HL-60 (cell line): ENCODE measurements at regions not wholly inside any gene's neighbourhood (a gene's known extent, or its start where the extent isn't known, plus 50 kb on each side); places are given as distances from the start of the nearest gene placed in this dataset.

Source experiments
- DNase-seq, 2 experiments: peaks; one replicate each; pipeline ENCODE4 v3.0.0-alpha.2; 2010 to 2020; ENCODE audit warnings: low read depth in 1 of 2, low spot score in 1 of 2
- H3K27ac ChIP-seq: fragments of 250-450 bp; sonication (Bioruptor Pico); replicated peaks from 2 replicates; pipeline ENCODE4 v1.5.1; 2020; ENCODE audit warnings: mild to moderate bottlenecking, moderate library complexity
- H3K27me3 ChIP-seq: fragments of 250-450 bp; sonication (Bioruptor Pico); 2 replicates; pipeline ENCODE4 v1.5.1; 2021; ENCODE audit warnings: mild to moderate bottlenecking, moderate library complexity; ENCODE audit not compliant: insufficient read depth, poor library complexity, severe bottlenecking
- H3K4me3 ChIP-seq: replicated peaks from 2 replicates; pipeline ENCODE4 v1.5.1; 2011; ENCODE audit warnings: mild to moderate bottlenecking, control low read depth, low read length; ENCODE audit not compliant: insufficient read depth
- GABPA ChIP-seq: IDR thresholded peaks from 2 replicates; pipeline ENCODE4 v1.6.1; 2012; ENCODE audit warnings: low read depth
- POLR2AphosphoS5 ChIP-seq: IDR thresholded peaks from 2 replicates; pipeline ENCODE4 v1.6.1; 2012; ENCODE audit warnings: low read depth
- SPI1 ChIP-seq: IDR thresholded peaks from 2 replicates; pipeline ENCODE4 v1.6.1; 2012; ENCODE audit warnings: low read depth, mild to moderate bottlenecking, borderline replicate concordance
- TF ChIP-seq, protein P1 (sequence below): IDR thresholded peaks from 2 replicates; pipeline ENCODE4 v1.6.1; 2012; ENCODE audit warnings: low read depth; ENCODE audit not compliant: insufficient replicate concordance
- TF ChIP-seq, protein P2 (sequence below): IDR thresholded peaks from one replicate; pipeline ENCODE4 v1.5.1; 2011; ENCODE audit warnings: low read length, control low read depth, inconsistent platforms; ENCODE audit not compliant: insufficient read depth

DNA sequence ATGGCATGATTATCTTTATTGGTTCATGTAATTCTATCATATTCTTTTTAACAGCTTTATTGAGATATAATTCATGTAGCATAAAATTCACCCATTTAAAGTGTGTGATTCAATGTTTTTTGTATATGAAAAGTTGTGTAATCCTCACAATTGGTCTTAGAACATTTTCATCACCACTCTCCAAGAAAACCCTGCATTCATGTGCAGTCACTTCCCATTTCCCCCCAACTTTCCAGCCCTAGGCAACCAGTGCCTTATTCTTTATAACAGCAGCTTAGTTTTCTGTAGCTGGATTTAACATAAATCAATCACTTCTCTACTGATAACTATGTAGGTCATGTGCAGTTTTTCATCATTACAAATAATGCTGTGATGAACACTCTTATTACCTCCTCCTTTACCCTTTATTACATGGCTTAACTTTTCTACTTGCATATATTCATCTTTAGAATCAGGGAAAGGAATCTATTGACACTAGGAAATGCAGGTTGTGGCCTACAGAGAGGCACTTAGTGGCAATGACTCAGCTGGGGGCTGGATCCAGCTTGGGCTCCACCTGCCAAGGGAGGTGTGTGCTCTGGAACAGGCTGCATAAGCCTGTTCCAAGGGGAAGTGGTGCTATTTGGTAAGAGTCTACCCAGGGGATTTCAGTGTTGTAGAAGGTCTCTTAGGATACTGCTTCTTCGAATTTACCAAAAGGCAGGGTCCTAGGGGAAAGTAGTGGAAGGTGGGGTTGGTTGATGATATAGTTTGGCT, 89.1 kb downstream of the ETAA1 start:
- DNase-seq = no peak
- no peak for TF ChIP-seq GABPA
- no peak for TF ChIP-seq POLR2AphosphoS5
- TF ChIP-seq, protein P1, sequence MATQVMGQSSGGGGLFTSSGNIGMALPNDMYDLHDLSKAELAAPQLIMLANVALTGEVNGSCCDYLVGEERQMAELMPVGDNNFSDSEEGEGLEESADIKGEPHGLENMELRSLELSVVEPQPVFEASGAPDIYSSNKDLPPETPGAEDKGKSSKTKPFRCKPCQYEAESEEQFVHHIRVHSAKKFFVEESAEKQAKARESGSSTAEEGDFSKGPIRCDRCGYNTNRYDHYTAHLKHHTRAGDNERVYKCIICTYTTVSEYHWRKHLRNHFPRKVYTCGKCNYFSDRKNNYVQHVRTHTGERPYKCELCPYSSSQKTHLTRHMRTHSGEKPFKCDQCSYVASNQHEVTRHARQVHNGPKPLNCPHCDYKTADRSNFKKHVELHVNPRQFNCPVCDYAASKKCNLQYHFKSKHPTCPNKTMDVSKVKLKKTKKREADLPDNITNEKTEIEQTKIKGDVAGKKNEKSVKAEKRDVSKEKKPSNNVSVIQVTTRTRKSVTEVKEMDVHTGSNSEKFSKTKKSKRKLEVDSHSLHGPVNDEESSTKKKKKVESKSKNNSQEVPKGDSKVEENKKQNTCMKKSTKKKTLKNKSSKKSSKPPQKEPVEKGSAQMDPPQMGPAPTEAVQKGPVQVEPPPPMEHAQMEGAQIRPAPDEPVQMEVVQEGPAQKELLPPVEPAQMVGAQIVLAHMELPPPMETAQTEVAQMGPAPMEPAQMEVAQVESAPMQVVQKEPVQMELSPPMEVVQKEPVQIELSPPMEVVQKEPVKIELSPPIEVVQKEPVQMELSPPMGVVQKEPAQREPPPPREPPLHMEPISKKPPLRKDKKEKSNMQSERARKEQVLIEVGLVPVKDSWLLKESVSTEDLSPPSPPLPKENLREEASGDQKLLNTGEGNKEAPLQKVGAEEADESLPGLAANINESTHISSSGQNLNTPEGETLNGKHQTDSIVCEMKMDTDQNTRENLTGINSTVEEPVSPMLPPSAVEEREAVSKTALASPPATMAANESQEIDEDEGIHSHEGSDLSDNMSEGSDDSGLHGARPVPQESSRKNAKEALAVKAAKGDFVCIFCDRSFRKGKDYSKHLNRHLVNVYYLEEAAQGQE = no peak
- no peak for TF ChIP-seq SPI1
- TF ChIP-seq, protein P2, sequence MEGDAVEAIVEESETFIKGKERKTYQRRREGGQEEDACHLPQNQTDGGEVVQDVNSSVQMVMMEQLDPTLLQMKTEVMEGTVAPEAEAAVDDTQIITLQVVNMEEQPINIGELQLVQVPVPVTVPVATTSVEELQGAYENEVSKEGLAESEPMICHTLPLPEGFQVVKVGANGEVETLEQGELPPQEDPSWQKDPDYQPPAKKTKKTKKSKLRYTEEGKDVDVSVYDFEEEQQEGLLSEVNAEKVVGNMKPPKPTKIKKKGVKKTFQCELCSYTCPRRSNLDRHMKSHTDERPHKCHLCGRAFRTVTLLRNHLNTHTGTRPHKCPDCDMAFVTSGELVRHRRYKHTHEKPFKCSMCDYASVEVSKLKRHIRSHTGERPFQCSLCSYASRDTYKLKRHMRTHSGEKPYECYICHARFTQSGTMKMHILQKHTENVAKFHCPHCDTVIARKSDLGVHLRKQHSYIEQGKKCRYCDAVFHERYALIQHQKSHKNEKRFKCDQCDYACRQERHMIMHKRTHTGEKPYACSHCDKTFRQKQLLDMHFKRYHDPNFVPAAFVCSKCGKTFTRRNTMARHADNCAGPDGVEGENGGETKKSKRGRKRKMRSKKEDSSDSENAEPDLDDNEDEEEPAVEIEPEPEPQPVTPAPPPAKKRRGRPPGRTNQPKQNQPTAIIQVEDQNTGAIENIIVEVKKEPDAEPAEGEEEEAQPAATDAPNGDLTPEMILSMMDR = no peak
- Histone ChIP-seq H3K27me3 (no peaks in the 10 kb centered on the region), H3K4me3 (no peak overlapping the region), H3K27ac (no peak overlapping the region)

DNA sequence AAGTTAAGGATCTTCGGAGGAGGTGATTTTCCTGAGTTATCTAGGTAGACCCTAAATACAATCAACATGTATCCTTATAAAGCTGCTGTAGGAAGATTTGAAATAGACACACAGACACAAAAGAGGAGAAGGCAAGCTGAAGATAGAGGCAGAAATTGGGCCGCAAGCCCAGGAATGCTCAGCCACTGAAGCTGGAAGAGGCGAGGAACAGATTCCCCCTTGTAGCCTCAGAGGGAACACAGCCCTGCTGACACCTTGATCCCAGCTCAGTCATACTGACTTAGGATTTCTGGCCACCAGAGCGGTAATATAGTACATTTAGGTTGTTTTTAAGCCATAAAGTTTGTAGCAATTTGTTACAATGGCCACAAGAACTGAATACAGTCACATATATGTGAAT, 90.9 kb downstream of the ETAA1 start:
- no peak for DNase-seq
- Histone ChIP-seq H3K4me3 (no peak overlapping the region), H3K27me3 (no peaks in the 10 kb centered on the region), H3K27ac (no peak overlapping the region)
- TF ChIP-seq POLR2AphosphoS5 (no peak), GABPA (no peak), SPI1 (no peak)
- TF ChIP-seq, protein P1 = no peak
- TF ChIP-seq, protein P2 = no peak

DNA sequence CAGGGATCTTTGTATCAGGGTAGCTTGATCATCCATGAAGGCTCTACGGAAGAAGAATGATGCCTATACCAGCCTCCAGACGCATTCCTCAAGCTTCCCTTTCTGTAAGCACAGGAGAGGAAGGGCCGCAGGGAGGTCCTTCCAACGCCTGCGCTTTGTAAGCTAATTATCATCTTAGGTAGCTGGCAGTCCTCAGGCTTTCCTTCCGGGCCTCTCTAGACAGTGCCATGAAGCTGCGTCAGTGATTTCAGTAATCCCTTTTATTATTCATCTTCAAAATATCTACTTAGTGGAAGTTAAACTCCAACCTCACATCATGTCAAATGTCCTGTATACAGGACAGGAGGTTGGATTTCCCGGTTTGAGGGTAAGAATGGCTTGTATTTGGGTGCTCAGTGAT, 92.3 kb downstream of the ETAA1 start:
- Histone ChIP-seq H3K27ac (no peak overlapping the region), H3K27me3 (no peaks in the 10 kb centered on the region), H3K4me3 (no peak overlapping the region)
- TF ChIP-seq, protein P1 = no peak
- TF ChIP-seq GABPA (no peak), POLR2AphosphoS5 (no peak), SPI1 (no peak)
- TF ChIP-seq, protein P2 = no peak
- DNase-seq = no peak
